Neural cell (in vitro differentiated cells): ENCODE measurements at regions not wholly inside any gene's neighbourhood (a gene's known extent, or its start where the extent isn't known, plus 50 kb on each side); places are given as distances from the start of the nearest gene placed in this dataset.
"Not testable (repeated sequence)": the region's sequence is repeated elsewhere in the genome, so short reads cannot be mapped to it uniquely, and the experiment has no call there.

Experiments used
- CTCF ChIP-seq: fragments of 450-650 bp; IDR thresholded peaks from 2 replicates; pipeline ENCODE4 v1.5.1; 2014; ENCODE audit warnings: antibody characterized with exemption, mild to moderate bottlenecking, moderate library complexity; ENCODE audit not compliant: poor library complexity, severe bottlenecking
- EP300 ChIP-seq: fragments of 450-650 bp; conservative IDR thresholded peaks from 2 replicates; pipeline ENCODE4 v1.6.1; 2014; ENCODE audit warnings: antibody characterized with exemption, mild to moderate bottlenecking, moderate library complexity; ENCODE audit not compliant: poor library complexity, severe bottlenecking
- EZH2 ChIP-seq: fragments of 200-600, 300-800 bp; shearing (Covaris generic), sonication (generic); IDR thresholded peaks from 2 replicates; pipeline ENCODE4 v1.6.1; 2014; ENCODE audit warnings: antibody characterized with exemption, low read length, borderline replicate concordance, mild to moderate bottlenecking; ENCODE audit not compliant: insufficient read depth, poor library complexity, severe bottlenecking
- MXI1 ChIP-seq: fragments of 450-650 bp; conservative IDR thresholded peaks from 2 replicates; pipeline ENCODE4 v1.6.1; 2014; ENCODE audit warnings: antibody characterized with exemption, mild to moderate bottlenecking; ENCODE audit not compliant: poor library complexity, severe bottlenecking
- POLR2AphosphoS5 ChIP-seq: IDR thresholded peaks from 2 replicates; pipeline ENCODE4 v1.6.1; 2012
- RAD21 ChIP-seq: fragments of 450-650 bp; conservative IDR thresholded peaks from 2 replicates; pipeline ENCODE4 v1.6.1; 2014; ENCODE audit warnings: antibody characterized with exemption, mild to moderate bottlenecking, moderate library complexity

GRCh38 chr4:158980711-158981110 is 122.2 kb upstream of the RAPGEF2 start:
- not testable (repeated sequence) for TF ChIP-seq CTCF, RAD21, POLR2AphosphoS5, MXI1, EP300, EZH2
